VCaP (cell line): ENCODE measurements at regions not wholly inside any gene's neighbourhood (a gene's known extent, or its start where the extent isn't known, plus 50 kb on each side); places are given as distances from the start of the nearest gene placed in this dataset.
"Not testable (repeated sequence)": the region's sequence is repeated elsewhere in the genome, so short reads cannot be mapped to it uniquely, and the experiment has no call there.

Experiments
- H3K27ac ChIP-seq: fragments of 450-650 bp; 2 replicates; pipeline ENCODE4 v1.5.1; 2017
- CTCF ChIP-seq: fragments of 450-650 bp; conservative IDR thresholded peaks from 2 replicates; pipeline ENCODE4 v1.5.1; 2017; ENCODE audit warnings: mild to moderate bottlenecking, moderate library complexity

- no peak for TF ChIP-seq CTCF
- no peak overlapping the region for H3K27ac ChIP-seq
These were observed 121.0 kb upstream of the SULF2 start for GRCh38 chr20:47906348-47906660.

- no peak for TF ChIP-seq CTCF
- no peak overlapping the region for H3K27ac ChIP-seq
These were observed 120.5 kb upstream of the SULF2 start for GRCh38 chr20:47905628-47906347.

- not testable (repeated sequence) for H3K27ac ChIP-seq
These were observed 117.7 kb upstream of the SULF2 start for GRCh38 chr20:47903009-47903408.

GRCh38 chr20:47899313-47899712 lies 114.0 kb upstream of the SULF2 start:
- not testable (repeated sequence) for H3K27ac ChIP-seq

GRCh38 chr20:47897461-47897860 lies 112.2 kb upstream of the SULF2 start:
- no peak overlapping the region for H3K27ac ChIP-seq
- no peak for TF ChIP-seq CTCF

GRCh38 chr20:47892681-47893080 lies 107.4 kb upstream of the SULF2 start:
- not testable (repeated sequence) for H3K27ac ChIP-seq

GRCh38 chr20:47890708-47891107 lies 105.4 kb upstream of the SULF2 start:
- not testable (repeated sequence) for H3K27ac ChIP-seq

GRCh38 chr20:47889751-47890150 lies 104.5 kb upstream of the SULF2 start:
- not testable (repeated sequence) for H3K27ac ChIP-seq

- TF ChIP-seq CTCF: no peak
- no peak overlapping the region for H3K27ac ChIP-seq
These were observed 103.1 kb upstream of the SULF2 start for GRCh38 chr20:47888351-47888750.

GRCh38 chr20:47887477-47888080 lies 102.3 kb upstream of the SULF2 start:
- no peak overlapping the region for H3K27ac ChIP-seq
- no peak for TF ChIP-seq CTCF
